Left renal pelvis (tissue), 4 donors: ENCODE measurements at regions not wholly inside any gene's neighbourhood (a gene's known extent, or its start where the extent isn't known, plus 50 kb on each side); places are given as distances from the start of the nearest gene placed in this dataset.

ENCODE experiments used
- DNase-seq, 4 donors: peaks; one replicate each; pipeline ENCODE4 v3.0.0-alpha.2; 2013; ENCODE audit warnings: low read depth in 4 of 4, low spot score in 3 of 4

- DNase-seq: no peak
Measured at GRCh38 chr13:109454167-109454917, 332.0 kb downstream of the IRS2 start.

DNA sequence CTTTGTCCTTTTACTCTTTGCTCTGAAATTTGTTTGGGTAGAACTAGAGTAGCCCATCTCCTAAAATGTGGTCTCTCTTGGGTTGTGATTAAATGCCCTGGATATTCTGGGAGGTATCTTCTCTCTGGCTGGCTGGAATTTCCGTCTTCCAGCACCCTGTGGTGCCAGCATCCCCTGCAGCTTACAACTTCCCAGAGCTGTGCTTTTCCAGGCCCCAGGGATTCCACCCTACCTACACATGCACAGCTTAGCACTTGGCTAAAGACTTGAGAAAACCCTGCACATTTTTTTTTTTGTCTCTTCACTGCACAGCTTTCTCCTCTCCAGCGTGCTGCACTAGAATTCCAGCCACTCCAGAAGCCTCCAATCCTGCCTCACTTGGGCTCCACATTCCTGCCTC lies 334.7 kb downstream of the IRS2 start:
- no peak for DNase-seq

- DNase-seq: no peak
Measured at GRCh38 chr13:109448629-109449028, 337.8 kb downstream of the IRS2 start.

- no peak for DNase-seq
Measured at GRCh38 chr13:109447667-109448066, 338.7 kb downstream of the IRS2 start.

- no peak for DNase-seq
Measured at GRCh38 chr13:109440320-109440719, 346.1 kb downstream of the IRS2 start.

DNA sequence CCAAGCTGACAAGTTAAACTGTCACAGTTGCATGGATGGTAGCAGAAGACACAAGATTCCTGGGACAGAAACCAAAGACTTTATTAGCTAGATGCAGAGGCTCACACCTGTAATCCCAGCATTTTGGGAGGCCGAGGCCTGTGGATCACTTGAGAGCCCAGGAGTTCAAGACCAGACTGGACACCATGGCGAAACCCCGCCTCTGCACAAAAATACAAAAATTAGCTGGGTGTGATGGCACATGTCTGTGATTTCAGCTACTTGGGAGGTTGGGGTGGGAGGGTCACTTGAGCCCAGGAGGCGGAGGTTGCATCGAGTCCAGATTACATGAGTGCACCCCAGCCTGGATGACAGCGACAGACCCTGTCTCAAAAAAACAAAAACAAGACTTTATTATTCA lies 346.6 kb downstream of the IRS2 start:
- DNase-seq: no peak

DNA sequence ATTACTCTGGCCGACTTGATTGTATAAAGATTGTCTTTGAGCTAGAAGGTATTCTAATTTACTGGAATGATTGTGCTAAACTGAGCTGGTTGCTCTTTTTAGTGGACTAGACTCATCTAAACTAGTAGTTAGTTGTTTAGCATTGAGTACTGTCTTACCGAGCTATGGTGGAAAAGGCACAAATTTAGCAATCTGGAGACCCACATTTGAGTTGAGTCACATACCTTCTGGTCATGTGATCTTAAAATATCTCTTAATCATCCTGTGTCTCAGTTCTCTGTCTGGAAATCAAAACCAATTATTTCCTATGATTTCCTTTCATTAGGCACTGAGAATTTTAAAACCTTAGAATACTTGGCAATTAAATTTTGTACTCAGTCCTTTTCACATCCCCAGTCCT lies 349.5 kb downstream of the IRS2 start:
- no peak for DNase-seq

DNA sequence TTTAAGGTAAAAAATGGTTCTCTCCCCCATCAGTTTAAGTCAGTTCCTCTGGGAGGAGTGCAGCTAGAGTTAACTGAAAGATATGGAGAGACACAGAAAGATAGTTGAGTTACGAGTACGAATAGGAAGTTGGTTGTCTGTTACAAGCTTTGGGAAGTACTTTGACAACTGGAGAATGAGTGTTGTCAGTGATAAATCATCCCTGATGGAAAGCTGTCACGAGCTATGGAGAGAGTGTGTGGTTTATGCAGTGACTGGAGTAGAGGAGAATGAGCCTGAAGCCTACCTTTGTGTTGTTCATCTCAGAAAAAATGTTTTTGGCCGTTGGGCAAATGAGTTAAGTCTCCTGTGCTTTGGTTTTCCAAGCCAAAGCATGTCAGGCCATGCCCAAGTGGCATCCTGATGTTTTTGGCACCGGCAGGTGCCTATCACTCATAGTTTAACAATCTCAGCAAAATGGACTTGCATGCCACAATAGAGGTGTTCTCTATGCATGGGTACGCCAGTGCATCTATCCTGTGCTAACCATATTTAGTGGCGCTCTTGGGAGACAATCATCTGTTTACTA lies 350.2 kb downstream of the IRS2 start:
- no peak for DNase-seq

DNA sequence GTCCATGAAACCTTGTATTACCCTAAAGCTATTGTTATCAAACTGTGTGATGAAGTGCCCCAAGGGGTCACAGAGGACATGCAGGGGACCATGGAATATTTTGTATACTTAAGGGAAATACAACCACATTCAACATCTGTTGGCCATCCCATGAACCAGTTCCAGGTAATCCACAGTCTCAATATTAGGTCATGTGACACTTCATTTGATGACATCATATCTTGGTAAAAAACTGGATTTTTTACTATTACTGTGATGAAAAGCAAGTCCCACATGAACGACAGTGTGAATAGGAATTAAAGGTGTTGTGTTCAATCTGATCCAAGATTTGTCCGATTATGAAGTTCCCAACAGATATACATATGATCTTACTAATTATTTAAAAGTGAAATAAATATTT lies 355.2 kb downstream of the IRS2 start:
- DNase-seq: no peak

DNA sequence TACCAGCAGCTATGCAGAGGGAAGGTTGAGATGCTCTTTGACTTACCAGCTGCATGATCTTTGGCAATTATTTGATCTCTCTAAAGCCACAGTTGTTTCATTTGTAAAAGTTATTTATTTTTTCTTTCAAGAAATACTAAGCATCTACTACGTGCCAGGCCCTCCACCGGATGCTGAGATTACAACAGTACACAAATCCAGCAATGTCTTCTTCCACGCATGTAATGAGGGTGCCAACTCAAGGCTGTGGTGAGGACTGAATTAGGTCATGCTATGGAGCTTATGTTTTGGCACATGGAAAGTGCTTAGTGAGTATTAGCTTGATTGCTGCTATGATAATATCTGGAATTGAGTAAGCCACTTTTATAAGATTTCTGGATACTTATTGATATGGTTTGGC lies 358.2 kb downstream of the IRS2 start:
- no peak for DNase-seq

- no peak for DNase-seq
Measured at GRCh38 chr13:109427695-109428094, 358.7 kb downstream of the IRS2 start.

DNA sequence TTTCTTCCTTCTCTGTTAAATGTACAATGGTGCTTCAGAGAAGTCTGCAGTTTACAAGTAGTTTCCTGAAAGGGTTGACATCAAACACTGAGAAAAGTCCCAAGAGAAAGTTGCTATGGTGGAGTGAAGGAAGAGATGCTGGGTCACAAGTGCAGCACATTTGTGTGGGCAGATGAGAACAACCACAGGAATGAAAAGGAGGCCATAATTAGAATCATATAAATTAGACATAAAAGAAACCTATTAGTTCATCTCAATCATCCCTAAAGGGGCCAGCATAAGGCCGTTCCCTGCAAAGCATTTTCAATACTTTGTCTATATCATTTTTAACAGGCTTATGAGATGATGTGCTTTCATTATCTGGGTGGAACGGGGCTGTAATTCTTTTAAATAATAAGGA lies 359.2 kb downstream of the IRS2 start:
- no peak for DNase-seq

GRCh38 chr13:109426690-109426990 lies 359.7 kb downstream of the IRS2 start:
- no peak for DNase-seq

GRCh38 chr13:109425821-109426689 lies 360.3 kb downstream of the IRS2 start:
- no peak for DNase-seq

- no peak for DNase-seq
Measured at GRCh38 chr13:109422161-109422560, 364.2 kb downstream of the IRS2 start.

DNA sequence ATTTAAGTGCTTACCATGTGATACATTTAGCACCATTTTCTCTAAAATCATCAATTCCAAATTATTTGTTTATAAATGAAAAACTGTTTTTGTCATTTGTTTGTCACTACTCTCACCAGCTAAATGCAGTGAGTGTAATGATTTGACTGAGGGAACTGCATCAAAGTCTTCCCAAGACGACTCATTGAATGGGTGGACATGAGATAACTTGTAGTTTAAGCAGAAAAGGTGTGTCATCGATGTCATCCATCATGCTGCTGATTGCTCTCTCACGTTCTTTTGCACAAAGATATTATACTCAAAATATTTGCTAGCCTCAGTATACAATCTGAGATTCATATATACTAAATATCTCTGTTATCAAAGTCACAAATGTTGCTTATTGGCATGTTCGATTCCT lies 366.5 kb downstream of the IRS2 start:
- DNase-seq: no peak

GRCh38 chr13:109418111-109418510 lies 368.3 kb downstream of the IRS2 start:
- no peak for DNase-seq

DNA sequence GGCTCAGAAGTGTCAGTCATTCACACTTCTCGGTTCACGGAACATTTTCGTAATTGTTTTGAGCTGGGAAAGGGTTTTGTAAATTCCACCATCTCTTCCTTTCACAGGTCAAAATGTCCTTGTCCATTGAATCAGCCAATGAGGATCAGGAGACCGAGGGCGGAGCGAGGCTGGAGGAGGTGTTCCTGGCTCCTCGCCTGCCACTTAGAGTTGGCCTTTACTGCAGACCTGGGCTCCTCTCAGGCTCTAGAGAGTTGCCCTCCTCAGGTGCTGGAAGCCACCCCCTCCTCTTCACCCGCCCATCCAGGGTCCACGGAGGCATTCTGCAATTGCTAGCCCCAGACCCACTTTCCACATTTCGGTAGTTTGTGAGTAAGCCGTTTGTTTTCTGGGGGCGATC lies 370.4 kb downstream of the IRS2 start:
- no peak for DNase-seq

DNA sequence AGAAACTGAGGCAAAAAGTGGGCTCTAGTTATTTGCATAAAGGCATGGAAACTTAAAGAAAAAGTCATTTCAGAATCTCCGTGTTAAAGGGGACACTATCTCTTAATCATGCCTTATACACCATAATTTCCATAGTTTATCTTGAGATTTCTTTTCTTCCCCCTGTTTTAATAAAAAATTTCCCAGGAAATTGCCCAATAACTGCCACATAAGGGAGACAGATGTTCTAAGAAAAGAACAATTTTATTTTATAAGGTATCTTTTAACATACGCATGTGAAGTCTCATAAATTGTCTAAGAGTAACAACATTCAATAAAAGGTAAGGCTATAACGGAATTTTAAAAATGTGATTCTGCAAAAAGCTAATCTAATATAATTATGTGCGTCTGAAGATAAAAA lies 371.3 kb downstream of the IRS2 start:
- no peak for DNase-seq

- DNase-seq: peak; percentile 46 to 51 (median 47)
Measured at GRCh38 chr13:109412283-109412901, 374.0 kb downstream of the IRS2 start.

DNA sequence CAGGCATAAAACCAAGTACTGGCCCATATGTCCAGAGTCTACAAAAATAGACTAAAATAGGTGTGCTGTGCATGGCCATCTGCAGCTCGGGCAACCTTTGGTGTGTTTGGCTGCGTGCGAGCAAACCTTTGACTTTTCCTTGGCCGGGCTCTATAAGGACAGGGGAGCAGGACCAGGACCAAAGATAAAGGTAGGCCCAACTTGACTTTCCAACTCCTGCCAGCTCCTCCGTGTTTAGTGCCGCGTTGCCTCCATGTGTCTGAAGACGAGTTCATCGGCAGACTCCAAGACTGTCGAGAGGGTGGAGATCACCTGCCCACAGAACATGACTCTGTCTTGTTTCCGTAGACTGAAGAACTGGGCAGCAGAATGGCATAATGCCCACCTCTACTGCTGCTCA lies 375.5 kb downstream of the IRS2 start:
- no peak for DNase-seq
